Stomach smooth muscle (tissue), 2 donors: ENCODE measurements at regions not wholly inside any gene's neighbourhood (a gene's known extent, or its start where the extent isn't known, plus 50 kb on each side); places are given as distances from the start of the nearest gene placed in this dataset.

ENCODE experiments used
- H3K27ac ChIP-seq: one replicate; pipeline ENCODE4 v1.7.0; 2013; ENCODE audit warnings: mild to moderate bottlenecking, low read length, inconsistent platforms
- H3K27me3 ChIP-seq, 2 donors: one replicate each; pipeline ENCODE4 v1.7.0; 2013; ENCODE audit warnings: low read length in 2 of 2; ENCODE audit not compliant: insufficient read depth in 2 of 2, control insufficient read depth in 1 of 2
- H3K36me3 ChIP-seq, 2 donors: one replicate each; pipeline ENCODE4 v1.7.0; 2013; ENCODE audit warnings: low read length in 2 of 2; ENCODE audit not compliant: control insufficient read depth in 2 of 2, insufficient read depth in 2 of 2
- H3K4me1 ChIP-seq: one replicate; pipeline ENCODE4 v1.7.0; 2013; ENCODE audit warnings: low read length; ENCODE audit not compliant: control insufficient read depth, insufficient read depth
- H3K4me3 ChIP-seq, 2 donors: one replicate each; pipeline ENCODE4 v1.7.0; 2013; ENCODE audit warnings: low read length in 2 of 2
- H3K9ac ChIP-seq, 2 donors: one replicate each; pipeline ENCODE4 v1.7.0; 2013; ENCODE audit warnings: low read length in 2 of 2, mild to moderate bottlenecking in 1 of 2
- H3K9me3 ChIP-seq, 2 donors: one replicate each; pipeline ENCODE4 v1.7.0; 2013; ENCODE audit warnings: low read length in 2 of 2; ENCODE audit not compliant: control insufficient read depth in 2 of 2
- donor health status: healthy.
- donor health status: Pancreatic carcinoma.

- Histone ChIP-seq H3K27me3 (no peaks in the 10 kb centered on the region), H3K9me3 (no peaks in the 10 kb centered on the region), H3K36me3 (peaks cover 9 to 11% of the 10 kb centered on the region in 2 donors), H3K9ac (no peak overlapping the region), H3K4me3 (no peak overlapping the region), H3K4me1 (no peaks in the 10 kb centered on the region), H3K27ac (no peak overlapping the region)
Measured at GRCh38 chr3:72376956-72377710, 471.1 kb downstream of the SHQ1 start.

GRCh38 chr3:72375237-72376076 is 472.8 kb downstream of the SHQ1 start:
- Histone ChIP-seq H3K9me3 (no peaks in the 10 kb centered on the region), H3K4me3 (no peak overlapping the region), H3K9ac (no peak overlapping the region), H3K27me3 (no peaks in the 10 kb centered on the region), H3K36me3 (peaks cover 9 to 11% of the 10 kb centered on the region in 2 donors), H3K4me1 (no peaks in the 10 kb centered on the region), H3K27ac (no peak overlapping the region)

GRCh38 chr3:72373139-72373538 is 475.1 kb downstream of the SHQ1 start:
- H3K9ac ChIP-seq: no peak overlapping the region
- no peaks in the 10 kb centered on the region for H3K9me3 ChIP-seq
- H3K27ac ChIP-seq: no peak overlapping the region
- H3K27me3 ChIP-seq: no peaks in the 10 kb centered on the region
- peaks cover 8% of the 10 kb centered on the region for H3K4me1 ChIP-seq
- no peak overlapping the region for H3K4me3 ChIP-seq
- peaks cover 1 to 2% of the 10 kb centered on the region in 2 donors for H3K36me3 ChIP-seq

- Histone ChIP-seq H3K9me3 (no peaks in the 10 kb centered on the region), H3K36me3 (no peaks in the 10 kb centered on the region), H3K9ac (no peak overlapping the region), H3K4me3 (no peak overlapping the region), H3K4me1 (peaks cover 8% of the 10 kb centered on the region), H3K27me3 (no peaks in the 10 kb centered on the region), H3K27ac (no peak overlapping the region)
Measured at GRCh38 chr3:72372161-72372560, 476.1 kb downstream of the SHQ1 start.

- no peak overlapping the region for H3K4me3 ChIP-seq
- H3K27me3 ChIP-seq: no peaks in the 10 kb centered on the region
- no peak overlapping the region for H3K27ac ChIP-seq
- H3K9ac ChIP-seq: no peak overlapping the region
- no peaks in the 10 kb centered on the region for H3K9me3 ChIP-seq
- H3K36me3 ChIP-seq: no peaks in the 10 kb centered on the region
- H3K4me1 ChIP-seq: peaks cover 8% of the 10 kb centered on the region
Measured at GRCh38 chr3:72371431-72371830, 476.8 kb downstream of the SHQ1 start.

GRCh38 chr3:72370947-72371346 is 477.3 kb downstream of the SHQ1 start:
- peaks cover 8% of the 10 kb centered on the region for H3K4me1 ChIP-seq
- H3K27me3 ChIP-seq: no peaks in the 10 kb centered on the region
- H3K9me3 ChIP-seq: no peaks in the 10 kb centered on the region
- H3K36me3 ChIP-seq: no peaks in the 10 kb centered on the region
- no peak overlapping the region for H3K4me3 ChIP-seq
- no peak overlapping the region for H3K27ac ChIP-seq
- no peak overlapping the region for H3K9ac ChIP-seq

- H3K27ac ChIP-seq: no peak overlapping the region
- H3K9ac ChIP-seq: no peak overlapping the region
- H3K4me3 ChIP-seq: no peak overlapping the region
- H3K4me1 ChIP-seq: peaks cover 8% of the 10 kb centered on the region
- no peaks in the 10 kb centered on the region for H3K9me3 ChIP-seq
- H3K27me3 ChIP-seq: no peaks in the 10 kb centered on the region
- H3K36me3 ChIP-seq: no peaks in the 10 kb centered on the region
Measured at GRCh38 chr3:72369681-72370080, 478.6 kb downstream of the SHQ1 start.

- H3K9ac ChIP-seq: no peak overlapping the region
Measured at GRCh38 chr3:72368331-72368975, 479.8 kb downstream of the SHQ1 start.

GRCh38 chr3:72361990-72362389 is 486.3 kb downstream of the SHQ1 start:
- no peaks in the 10 kb centered on the region for H3K4me1 ChIP-seq
- H3K9ac ChIP-seq: no peak overlapping the region
- H3K4me3 ChIP-seq: no peak overlapping the region
- no peak overlapping the region for H3K27ac ChIP-seq
- no peaks in the 10 kb centered on the region for H3K9me3 ChIP-seq
- no peaks in the 10 kb centered on the region for H3K36me3 ChIP-seq
- no peaks in the 10 kb centered on the region for H3K27me3 ChIP-seq

More at GRCh38 chr3:72368331-72368975, 479.8 kb downstream of the SHQ1 start:
- Histone ChIP-seq H3K36me3 (no peaks in the 10 kb centered on the region), H3K4me3 (no peak overlapping the region), H3K27me3 (no peaks in the 10 kb centered on the region), H3K9me3 (no peaks in the 10 kb centered on the region), H3K4me1 (peaks cover 8% of the 10 kb centered on the region), H3K27ac (no peak overlapping the region)

GRCh38 chr3:72359743-72360142 is 488.5 kb downstream of the SHQ1 start:
- no peak overlapping the region for H3K4me3 ChIP-seq
- H3K27me3 ChIP-seq: no peaks in the 10 kb centered on the region
- H3K9ac ChIP-seq: no peak overlapping the region
- H3K4me1 ChIP-seq: no peaks in the 10 kb centered on the region
- no peaks in the 10 kb centered on the region for H3K36me3 ChIP-seq
- no peak overlapping the region for H3K27ac ChIP-seq
- H3K9me3 ChIP-seq: no peaks in the 10 kb centered on the region
